Activated CD8-positive, alpha-beta memory T cell treated with anti-CD3 and anti-CD28 coated beads for 1 hour (primary cell): ENCODE measurements at regions not wholly inside any gene's neighbourhood (a gene's known extent, or its start where the extent isn't known, plus 50 kb on each side); places are given as distances from the start of the nearest gene placed in this dataset.

Experiments
- DNase-seq, 2 donors: peaks; one replicate each; pipeline ENCODE4 v3.0.0-alpha.2; 2020; ENCODE audit warnings: low read depth in 1 of 2; ENCODE audit errors: extremely low read depth in 1 of 2

DNA sequence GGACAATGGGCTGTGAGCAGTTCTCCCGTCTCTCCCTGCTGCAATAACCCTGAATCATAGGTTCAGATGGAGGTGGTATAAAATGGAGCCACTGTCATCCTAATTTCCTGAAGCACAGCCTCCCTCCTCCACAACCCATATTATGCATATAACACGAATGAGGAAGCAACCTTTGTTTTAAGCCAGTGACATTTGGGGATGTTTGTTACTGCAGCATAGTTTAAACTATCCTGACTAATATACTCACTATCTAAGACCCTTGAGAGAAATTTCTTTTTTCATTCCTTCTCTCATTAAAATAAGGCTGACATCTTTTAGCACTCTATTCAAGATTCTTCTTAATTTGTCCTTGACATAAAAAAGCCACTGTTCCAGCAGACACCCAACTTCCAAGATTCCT is 413.4 kb downstream of the SOX9 start:
- DNase-seq: no peak

DNA sequence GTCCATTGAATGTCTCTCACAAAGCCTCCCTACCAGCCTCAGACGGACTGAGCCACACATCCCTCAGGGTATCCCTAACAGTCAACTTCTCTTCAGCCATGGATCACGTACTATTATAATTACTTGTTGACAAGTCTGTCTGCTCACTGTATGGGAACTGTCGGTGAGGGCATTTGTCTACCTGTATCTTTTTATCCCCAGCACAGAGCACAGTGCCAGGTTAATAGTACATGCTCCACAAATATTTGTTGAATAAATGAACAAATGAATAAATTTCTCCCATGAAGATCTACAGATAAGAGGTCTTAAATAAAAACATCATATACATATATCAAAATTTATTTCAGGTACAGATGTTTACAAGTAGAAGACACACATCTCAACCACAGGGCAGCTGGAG is 414.0 kb downstream of the SOX9 start:
- no peak for DNase-seq

DNA sequence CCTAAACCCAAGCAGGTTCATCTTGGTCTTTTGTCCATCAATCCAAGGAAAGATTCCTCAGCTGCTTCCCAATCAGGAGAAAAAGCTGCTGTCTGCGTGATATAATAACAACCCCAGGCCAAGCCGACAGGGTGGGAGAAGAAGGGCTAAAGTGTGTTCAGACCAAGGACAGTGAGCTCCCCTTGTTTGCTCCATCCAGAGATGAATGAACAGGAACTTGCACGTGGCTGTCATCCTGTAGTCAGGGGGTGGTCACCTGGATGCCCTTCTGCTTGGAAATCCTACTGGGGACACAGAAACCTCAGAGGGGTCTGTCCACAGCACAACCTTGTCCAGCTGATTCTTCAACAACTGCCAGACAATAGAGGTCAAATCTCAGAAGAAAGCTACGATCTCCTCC is 414.5 kb downstream of the SOX9 start:
- no peak for DNase-seq

DNA sequence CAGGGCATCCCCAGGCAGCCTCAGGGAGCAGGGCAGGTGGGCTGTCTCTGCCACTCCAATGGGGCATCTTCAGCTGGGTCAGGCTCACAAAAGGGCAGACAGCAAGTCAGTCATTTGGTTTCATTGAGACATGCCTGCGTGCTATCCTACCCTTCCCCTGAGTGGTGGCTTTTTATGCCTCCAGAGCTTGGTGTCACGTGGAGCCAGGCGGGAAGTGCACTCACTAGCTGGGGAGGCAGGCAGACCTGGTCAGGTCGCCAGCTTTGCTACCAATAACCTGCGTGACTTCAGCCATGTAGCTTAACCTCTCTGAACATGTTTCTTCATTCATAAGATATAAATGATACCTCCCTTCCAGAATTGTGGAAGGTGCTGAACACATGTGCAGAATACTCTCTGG is 415.0 kb downstream of the SOX9 start:
- DNase-seq: no peak

DNA sequence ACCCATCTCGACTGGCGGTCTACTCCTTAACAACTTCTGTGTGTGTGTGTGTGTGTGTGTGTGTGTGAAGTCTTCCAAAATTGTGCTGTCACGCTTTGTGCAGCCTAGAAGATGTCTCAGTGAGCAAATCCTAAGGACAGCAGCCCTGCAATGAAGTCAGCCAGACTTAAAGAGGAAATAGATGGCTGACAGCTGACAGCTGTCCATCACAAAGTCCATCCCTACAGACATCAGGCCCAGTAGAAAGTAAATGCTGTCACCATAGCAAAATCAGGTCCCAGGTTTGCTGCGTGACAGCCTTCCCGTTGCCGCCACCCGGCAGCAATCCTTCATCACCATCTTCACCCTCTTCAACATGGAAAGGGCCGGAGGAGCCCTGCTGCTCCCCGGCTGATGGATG is 416.0 kb downstream of the SOX9 start:
- no peak for DNase-seq

DNA sequence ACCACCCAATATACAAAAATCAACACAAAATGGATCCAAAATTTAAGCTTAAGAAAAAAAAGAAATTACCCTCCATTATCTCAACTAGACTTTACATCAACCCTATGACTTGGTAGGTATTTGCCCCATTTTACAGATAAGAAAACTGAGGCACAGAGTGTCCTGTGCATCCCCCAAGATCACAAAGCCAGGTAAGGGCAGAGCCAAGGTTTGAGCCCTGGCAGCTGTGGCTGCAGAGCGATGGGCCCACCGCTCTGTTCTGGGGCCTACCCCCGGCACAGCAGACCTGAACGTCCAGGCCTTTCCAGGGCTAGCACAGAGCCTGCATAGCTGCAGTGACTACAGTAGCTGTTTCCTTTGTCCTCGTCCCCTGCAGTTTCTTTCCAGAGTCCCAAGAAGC is 417.6 kb downstream of the SOX9 start:
- no peak for DNase-seq

DNA sequence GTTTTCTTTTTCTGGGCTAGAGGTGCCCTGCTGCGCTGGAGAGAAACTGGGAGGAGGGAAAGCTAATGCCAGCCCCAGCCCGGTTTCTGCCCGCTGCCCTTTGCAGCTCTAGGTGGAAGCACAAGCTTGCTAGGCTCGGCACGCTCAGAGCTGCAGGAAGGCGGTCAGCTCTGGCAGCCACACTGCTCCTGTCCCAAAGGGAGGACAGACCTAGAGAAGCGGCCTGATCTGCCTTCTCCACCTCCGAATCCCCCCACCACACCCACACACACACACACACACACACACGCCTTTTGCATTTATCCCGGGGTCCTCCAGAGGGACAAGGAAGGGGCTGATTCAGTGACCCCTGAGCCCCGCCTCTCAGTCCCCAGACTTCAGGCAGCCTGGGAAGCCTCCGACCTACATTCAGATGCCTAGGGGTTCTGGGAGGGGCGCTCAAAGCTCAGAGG is 418.1 kb downstream of the SOX9 start:
- DNase-seq: no peak

DNA sequence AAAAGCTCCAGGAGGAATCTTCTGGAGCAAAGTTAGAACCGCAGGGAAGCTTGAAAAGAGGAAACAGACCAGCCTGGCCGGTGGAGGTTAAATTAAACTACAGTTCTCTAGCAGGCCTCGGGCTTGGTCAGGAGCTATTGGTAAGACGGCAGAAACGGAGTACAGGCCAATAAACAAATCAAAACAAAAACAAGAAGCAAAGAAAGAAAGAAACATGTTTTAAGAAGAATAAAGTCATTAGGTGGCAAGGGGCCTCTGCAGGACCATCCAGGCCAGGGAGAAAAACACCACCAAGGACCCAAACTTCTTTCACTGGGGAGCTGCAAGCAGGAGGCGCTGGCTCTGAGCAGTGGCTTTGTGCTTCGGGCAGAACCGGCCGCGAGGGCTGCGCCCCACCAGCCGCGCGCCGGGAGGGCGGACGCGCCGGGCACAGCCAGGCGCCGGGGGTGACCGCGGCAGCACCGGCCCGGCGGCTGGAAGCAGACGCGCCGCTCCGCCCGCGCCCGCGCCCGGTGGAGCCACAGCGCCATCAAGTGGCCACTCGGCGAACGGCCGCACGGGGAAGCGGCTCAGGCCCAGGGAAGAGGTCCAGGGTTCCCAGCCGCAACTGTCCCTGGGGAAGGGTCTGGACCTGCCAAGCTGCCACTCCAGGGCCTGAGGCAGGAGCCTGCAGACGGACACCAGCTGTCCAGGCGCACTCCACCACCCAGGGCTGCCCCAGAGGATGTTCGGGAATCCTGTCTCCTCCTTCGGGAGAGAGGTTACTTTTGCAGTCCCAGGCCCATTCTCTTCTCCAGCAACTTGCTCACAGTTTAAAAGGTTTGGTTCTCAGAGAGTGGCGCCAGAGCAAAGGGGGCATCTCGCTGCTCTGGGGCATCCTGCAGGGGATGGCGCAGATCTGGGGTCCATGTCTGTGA is 419.4 kb downstream of the SOX9 start:
- peak in 1 of 2 donors; percentile 33 for DNase-seq

DNA sequence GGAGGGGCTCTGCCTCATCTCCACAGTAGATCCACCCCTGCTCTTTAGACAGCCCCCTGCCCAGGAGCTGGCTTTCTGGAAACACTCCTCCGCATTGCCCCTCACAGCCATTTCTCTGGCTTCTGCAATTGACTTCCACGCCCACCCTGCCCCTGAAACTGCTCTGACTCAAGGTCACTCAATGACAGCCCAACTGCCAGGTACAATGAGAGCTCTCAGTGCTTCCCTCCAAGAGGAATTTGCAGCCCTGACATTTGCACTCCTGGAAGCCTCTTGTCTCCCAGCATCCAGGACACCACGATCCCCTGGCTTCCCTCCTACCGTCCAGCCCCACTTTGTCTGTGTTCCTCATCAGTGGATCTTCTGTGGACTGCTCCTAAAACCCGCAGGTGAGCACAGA is 421.5 kb downstream of the SOX9 start:
- DNase-seq: no peak

DNA sequence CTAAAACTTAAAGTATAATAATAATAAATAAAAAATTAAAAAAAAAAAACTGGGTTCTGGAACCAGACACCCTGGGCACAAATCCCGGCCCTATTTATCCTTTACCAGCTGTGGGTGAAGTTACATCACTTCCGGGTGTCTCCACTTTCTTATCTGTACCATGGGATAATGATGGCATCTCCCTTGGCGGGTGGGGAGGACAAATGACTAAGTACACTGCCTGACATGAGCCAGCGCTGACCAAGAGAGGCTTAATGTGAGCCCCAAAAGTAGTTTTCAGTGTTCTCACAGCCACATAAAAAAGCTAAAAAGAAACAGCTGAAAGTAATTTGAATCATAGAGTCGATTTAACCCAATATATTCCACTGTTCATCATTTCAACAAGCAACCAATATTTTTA is 424.9 kb downstream of the SOX9 start:
- no peak for DNase-seq

DNA sequence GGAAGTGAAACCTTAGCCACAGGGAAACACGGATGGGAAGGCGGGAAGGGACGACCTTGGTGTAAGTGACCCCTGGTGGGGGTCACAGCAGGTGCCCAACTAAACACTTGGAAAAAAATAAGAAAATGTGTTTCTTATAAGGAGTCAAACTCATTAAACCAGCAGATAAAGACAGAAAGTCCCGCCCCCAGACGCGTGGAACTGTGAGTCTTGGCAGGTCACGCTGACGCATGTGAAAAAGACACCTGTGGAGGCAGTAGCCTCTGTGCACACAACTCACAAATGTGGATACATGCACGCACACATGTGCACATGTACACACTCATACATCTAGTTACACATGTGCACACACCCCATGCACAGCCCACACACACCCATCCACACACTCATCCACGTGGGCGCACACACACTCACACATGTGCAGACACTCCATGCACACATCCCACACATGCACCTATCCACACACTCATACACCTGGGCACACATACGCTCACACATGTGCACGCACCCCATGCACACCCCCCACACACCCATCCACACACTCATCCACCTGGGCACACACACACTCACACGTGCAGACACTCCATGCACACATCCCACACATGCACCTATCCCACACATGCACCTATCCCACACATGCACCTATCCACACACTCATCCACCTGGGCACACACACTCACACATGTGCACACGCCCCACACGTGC is 432.4 kb downstream of the SOX9 start:
- no peak for DNase-seq

DNA sequence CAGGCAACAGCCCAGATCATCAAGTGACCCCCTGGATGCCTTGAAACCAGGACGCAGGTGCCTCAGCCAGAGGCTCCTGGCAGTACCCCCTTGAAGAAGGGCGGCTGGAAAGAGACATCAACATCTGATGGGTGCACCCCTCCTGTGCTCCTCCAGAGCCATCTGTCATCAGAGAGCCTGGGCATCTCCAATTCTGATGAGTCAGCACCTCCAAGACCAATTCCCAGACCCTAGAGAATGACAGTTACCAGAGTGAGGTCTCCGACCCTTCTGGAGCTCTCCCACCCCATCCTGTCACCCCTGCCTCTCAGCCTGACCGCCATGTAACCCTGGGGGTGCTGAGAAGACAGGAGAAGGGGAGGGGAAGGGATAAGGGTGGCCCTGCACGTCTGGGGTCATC is 433.7 kb downstream of the SOX9 start:
- DNase-seq: no peak

DNA sequence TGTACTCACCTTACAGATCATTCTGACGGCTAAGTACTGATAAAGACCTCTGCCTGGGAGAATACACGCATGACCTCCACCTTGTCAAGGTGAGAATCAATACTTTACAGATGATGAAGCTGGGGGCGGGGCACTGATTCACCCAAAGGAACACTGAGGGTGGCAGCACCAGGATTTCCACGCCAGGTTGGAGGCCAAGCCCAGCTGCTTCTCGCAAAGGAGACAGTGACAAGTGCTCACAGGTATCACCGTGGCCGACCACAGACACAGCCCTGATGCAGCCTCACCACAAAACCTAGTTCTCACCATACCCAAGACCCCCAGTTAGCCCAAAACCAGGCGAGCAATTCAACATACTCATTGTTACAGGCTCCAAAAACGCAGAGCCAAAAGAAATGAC is 434.2 kb downstream of the SOX9 start:
- no peak for DNase-seq

DNA sequence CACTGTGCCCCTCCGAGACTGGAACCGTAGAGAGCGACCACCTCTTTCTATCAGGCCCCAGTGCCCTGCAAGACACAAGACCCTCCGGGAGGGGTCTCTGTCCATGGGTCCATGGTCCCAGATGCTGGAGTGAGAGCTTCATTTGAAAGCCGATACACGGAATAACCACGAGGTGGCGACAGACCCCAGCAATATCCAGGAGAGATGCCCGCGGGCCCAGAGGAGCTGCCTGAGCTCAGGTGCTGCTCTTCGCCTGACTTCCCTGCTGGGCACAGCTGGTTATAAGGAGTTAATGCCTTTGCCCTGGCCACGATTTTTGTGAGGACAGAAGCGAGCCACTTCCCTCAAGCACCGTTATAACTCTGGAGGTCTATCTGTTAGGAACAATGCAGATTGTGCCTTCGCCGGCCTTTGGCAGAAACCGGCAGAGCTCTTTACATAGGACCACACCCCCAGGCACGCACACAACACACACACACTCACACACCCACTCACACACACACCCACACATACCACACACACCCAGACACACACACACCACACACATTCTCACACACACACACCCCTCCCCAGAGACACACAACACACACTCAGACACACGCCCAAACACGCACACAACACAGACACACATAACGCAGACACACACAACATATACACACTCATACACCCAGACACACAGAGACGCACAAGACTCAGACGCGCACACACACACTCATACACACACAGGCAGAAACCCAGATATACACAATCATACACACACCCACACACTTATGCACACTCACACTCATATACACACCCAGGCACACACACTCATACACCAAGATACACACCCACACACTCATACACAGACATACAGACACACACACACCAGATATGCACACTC is 436.4 kb downstream of the SOX9 start:
- peak; percentile 11 to 33 for DNase-seq

DNA sequence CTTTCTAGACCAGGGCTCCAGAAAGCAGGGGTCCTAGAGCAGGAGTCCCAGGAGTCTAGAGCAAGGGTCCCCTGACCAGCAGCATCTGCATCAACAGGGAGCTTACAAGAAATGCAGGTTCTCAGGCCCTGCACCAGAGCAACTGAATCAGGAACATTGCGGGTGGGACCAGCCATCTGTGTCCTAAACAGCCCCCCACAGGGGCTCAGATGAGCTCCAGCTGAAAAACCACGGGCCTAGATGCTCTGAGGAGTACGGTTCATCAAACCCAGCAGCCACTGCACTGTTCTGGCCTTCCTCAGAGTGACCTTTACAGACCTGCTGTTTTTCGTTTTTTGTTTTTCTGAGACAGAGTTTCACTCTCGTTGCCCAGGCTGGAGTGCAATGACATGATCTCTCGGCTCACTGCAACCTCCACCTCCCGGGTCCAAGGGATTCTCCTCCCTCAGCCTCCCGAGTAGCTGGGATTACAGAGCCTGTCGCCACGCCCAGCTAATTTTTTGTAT is 438.2 kb downstream of the SOX9 start:
- no peak for DNase-seq

DNA sequence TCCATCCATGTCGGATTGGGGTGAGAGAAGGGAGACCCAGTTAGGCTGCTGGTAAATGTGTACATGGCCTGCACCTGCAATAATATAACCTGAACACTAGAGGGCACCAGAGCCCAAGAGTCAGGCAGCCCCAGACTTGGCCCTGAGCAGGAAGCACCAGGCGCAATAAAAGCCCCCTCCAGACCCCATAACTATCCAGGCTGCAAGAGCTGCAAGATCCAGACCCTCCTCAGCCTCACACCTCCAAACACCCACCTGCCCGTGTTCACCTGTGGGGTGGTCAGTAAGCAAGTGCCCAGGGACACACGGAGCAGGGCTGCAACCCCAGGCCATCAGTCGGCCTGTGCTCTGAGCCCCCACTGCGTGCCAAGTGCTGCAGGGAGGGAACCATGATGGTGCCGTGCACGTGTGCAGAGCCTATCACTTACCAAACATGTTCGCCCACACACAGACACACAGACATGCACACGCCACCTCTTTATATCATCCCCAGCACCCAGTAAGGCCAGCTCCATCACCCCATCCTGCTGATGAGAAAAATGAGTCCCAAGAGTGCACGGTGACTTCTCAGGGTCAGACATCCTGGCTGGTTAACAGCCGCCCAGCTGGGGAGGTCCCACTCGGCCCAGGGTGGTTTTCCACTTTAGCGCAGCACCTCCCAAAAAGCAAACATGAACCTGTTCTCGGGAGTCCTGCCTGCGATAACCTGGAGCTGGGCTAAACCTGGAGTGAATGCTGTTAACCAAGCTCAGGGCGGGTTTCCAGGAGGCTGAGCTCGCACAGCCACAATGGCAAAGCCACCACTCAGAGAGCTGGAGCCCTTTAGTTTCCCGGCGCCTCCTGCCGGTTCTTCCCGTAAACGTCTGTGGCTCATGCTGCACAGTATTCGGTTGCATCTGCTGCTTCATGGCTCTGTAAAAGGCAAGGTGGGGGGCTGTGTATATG is 439.8 kb downstream of the SOX9 start:
- DNase-seq: peak in 1 of 2 donors; percentile 14

DNA sequence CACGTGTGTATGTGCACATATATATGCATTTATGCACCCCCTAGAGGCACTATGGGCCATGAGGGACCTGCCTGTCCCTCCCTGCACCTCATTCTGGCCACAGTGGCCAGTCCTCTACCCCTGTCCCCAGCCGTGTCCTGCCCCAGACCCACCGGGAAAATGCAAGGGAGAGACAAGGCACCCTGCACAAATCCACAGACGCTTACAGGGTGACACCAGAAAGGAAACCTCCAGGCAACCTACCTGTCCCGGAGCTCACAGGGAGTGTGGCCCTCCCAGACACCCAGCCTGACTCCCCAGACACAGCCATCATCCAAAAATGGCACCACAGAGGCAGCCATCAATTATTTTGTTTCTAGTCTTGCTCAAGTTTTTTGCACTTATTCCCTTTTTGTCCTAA is 440.4 kb downstream of the SOX9 start:
- no peak for DNase-seq

DNA sequence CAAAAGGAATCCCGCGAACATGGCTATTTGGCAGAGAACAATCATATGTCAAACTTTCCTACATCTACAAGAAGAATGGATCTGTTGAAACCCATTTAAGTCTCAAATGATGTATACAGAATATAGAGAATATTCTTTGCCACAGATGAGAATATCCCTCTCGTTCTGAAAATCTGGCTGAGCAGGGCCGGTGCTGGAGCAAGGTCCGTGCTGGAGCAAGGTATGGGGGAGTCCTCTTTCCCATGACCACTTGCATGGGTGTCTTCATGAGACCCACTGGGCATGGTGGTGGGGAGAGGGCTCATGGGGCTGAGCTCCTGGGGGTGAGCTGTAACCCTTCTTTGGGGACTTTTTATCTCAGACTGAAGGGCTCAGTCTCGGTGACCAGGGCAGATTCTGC is 440.9 kb downstream of the SOX9 start:
- DNase-seq: no peak

DNA sequence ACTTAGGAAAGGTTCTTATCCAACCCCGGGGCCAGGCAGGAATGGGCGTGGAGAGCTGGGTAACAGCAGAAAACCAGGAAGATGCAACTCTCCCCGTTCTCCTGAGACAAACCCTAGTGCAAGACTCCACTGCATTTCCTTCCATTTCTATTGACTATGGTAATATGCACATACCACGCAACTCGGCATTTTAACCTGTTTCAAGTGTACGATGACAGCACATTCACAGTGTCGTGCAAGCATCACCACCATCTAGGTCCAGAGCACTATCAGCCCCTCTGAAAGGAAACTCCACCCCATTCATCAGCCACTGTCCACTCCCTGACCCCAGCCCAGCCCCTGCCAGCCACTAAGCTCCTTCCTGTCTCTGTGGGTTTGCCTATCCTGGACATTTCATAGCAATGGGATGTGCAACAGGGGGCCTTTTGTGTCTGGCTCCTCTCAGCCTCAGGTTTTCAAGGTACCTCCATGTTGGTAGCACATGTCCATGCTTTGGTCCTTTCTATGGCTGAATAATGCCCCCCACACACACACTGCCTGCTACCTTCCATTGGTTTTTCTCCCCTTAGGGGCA is 441.9 kb downstream of the SOX9 start:
- no peak for DNase-seq

DNA sequence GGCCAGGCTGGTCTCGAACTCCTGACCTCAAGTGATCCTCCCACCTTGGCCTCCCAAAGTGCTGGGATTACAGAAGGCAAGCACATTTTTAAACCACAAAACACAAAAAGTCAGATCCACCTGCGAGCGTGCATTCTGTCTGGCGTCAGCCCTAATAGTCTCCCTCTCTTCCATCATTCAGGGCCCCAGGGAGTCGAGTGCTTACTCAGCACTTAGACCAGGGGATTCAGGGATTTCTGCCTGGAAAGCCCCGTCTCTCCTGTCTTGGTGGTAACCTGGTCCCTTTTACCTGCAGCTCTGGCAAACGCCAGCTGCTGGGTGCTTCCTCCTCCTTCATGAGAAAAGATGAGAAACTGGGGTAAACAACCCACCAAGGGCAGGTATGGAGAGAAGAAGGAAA is 443.1 kb downstream of the SOX9 start:
- DNase-seq: no peak
